ENCODE measurements at regions not wholly inside any gene's neighbourhood (a gene's known extent, or its start where the extent isn't known, plus 50 kb on each side); places are given as distances from the start of the nearest gene placed in this dataset.

DNA sequence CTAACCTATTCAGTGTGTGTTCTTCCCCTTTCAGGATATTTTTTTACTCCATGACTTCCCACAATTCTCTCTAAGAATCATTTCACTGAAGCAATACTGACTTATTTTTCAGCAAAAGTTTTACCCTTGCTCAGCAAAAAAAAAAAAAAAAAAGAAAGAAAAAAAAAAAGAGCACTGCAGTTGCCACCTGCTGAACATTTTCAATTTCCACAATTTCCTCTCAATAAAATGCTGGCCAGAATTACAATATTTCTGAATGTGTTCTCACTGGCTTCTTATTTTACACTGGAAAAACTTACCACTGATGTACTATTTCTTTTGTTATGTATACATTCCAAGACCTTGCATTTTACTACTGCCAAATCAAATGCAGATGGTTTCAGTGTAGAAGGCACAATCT lies 210.4 kb downstream of the PAPSS1 start:
- TF ChIP-seq, protein P1, sequence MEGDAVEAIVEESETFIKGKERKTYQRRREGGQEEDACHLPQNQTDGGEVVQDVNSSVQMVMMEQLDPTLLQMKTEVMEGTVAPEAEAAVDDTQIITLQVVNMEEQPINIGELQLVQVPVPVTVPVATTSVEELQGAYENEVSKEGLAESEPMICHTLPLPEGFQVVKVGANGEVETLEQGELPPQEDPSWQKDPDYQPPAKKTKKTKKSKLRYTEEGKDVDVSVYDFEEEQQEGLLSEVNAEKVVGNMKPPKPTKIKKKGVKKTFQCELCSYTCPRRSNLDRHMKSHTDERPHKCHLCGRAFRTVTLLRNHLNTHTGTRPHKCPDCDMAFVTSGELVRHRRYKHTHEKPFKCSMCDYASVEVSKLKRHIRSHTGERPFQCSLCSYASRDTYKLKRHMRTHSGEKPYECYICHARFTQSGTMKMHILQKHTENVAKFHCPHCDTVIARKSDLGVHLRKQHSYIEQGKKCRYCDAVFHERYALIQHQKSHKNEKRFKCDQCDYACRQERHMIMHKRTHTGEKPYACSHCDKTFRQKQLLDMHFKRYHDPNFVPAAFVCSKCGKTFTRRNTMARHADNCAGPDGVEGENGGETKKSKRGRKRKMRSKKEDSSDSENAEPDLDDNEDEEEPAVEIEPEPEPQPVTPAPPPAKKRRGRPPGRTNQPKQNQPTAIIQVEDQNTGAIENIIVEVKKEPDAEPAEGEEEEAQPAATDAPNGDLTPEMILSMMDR (IDR thresholded peaks at IDR 0.05 in 4 of 5, conservative IDR thresholded peaks at IDR 0.05 in 1 of 5), result no peak
- no peak for TF ChIP-seq POLR2A (IDR thresholded peaks at IDR 0.05)

Data from gastrocnemius medialis (tissue), 4 donors.